HG03039 (cell line): ENCODE measurements at regions not wholly inside any gene's neighbourhood (a gene's known extent, or its start where the extent isn't known, plus 50 kb on each side); places are given as distances from the start of the nearest gene placed in this dataset.
A peak's percentile ranks its signal among the peaks of the same experiment; 100 is the strongest.
"Not testable (repeated sequence)": the region's sequence is repeated elsewhere in the genome, so short reads cannot be mapped to it uniquely, and the experiment has no call there.

Source experiments
- ATAC-seq: cut with Tn5 transposase; IDR thresholded peaks from one replicate; pipeline ENCODE4 v1.9.1; 2021; ENCODE audit warnings: mild to moderate bottlenecking, moderate library complexity; ENCODE audit not compliant: unreplicated experiment

GRCh38 chr2:183522489-183523266 lies 398.4 kb downstream of the NUP35 start:
- no peak for ATAC-seq

GRCh38 chr2:183530333-183530901 lies 406.2 kb downstream of the NUP35 start:
- peak; percentile 76 for ATAC-seq

GRCh38 chr2:183532514-183532913 lies 408.3 kb downstream of the NUP35 start:
- no peak for ATAC-seq

- no peak for ATAC-seq
Measured at GRCh38 chr2:183533021-183533420, 408.8 kb downstream of the NUP35 start.

DNA sequence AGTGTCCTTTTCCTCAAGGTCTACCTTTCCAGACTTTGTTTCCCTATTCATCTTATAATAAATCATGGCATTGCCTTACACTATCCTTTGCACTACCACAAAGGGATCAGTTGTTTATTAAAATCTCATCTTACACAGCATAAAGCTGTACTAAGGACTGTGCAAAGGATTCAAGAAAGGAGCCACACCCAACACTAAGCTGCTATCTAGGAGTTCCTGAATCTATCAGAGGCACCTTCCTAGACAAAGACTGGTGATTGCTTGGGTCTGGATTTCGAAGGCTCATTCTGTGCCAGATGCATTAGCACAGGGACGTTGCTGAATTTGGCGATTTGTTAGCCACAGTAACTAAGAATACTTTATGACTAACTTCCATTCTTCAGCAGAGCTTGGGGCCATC lies 412.0 kb downstream of the NUP35 start:
- ATAC-seq: no peak

- ATAC-seq: no peak
Measured at GRCh38 chr2:183536714-183537113, 412.5 kb downstream of the NUP35 start.

- ATAC-seq: no peak
Measured at GRCh38 chr2:183541766-183542165, 417.5 kb downstream of the NUP35 start.

- ATAC-seq: no peak
Measured at GRCh38 chr2:183542606-183543005, 418.4 kb downstream of the NUP35 start.

DNA sequence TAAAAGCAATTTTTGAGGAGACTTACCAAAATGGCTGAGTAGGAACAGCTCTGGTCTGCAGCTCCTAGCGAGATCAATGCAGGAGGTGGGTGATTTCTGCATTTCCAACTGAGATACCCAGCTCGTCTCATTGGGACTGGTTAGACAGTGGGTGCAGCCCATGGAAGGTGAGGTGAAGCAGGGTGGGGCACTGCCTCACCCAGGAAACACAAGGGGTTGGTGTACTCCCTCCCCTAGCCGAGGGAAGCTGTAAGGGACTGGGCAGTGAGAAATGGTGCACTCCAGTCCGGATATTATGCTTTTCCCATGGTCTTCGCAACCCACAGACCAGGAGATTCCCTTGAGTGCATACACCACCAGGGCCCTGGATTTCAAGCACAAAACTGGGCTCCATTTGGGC lies 419.0 kb downstream of the NUP35 start:
- no peak for ATAC-seq

GRCh38 chr2:183543731-183544130 lies 419.5 kb downstream of the NUP35 start:
- ATAC-seq: peak; percentile 97

DNA sequence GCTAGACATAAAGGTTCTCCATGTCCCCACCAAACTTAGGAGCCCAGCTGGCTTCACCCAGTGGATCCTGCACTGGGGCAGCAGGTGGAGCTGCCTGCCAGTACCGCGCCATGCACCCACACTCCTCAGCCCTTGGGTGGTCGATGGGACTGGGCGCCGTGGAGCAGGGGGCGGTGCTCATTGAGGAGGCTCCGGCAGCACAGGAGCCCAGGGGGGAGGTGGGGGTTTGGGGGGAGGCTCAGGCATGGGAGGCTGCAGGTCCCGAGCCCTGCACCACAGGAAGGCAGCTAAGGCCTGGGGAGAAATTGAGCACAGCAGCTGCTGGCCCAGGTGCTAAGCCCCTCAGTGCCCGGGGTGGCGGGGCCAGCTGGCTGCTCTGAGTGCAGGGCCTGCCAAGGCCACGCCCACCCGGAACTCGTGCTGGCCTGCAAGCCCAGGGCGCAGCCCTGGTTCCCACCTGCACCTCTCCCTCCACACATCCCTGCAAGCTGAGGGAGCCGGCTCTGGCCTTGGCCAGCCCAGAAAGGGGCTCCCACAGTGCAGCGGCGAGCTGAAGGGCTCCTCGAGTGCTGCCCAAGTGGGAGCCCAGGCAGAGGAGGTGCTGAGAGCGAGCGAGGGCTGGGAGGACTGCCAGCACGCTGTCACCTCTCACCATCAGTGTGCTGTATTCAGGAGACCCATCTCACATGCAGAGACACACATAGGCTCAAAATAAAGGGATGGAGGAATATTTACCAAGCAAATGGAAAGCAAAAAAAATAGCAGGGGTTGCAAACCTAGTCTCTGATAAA lies 422.5 kb downstream of the NUP35 start:
- not testable (repeated sequence) for ATAC-seq

DNA sequence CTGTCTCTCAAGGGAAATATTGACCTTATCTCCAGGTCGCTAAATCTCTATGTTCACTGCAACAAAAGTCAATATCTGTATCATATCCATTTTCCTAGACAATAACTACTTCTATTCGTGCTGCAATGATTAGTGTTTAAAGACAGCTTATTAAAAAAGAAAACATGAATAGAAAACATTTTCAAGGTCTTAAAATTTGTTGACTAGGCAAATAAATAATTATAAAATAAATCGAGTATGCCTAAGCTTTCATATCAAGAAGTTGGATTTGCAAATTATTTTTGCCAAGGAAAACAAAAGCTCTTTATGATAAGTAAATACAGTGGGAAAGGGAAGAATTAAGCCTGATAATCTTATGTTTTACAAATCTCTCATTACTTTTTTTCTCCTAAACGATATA lies 428.5 kb downstream of the NUP35 start:
- no peak for ATAC-seq

- ATAC-seq: no peak
Measured at GRCh38 chr2:183564726-183565125, 440.5 kb downstream of the NUP35 start.

GRCh38 chr2:183575481-183575880 lies 451.2 kb downstream of the NUP35 start:
- ATAC-seq: no peak

DNA sequence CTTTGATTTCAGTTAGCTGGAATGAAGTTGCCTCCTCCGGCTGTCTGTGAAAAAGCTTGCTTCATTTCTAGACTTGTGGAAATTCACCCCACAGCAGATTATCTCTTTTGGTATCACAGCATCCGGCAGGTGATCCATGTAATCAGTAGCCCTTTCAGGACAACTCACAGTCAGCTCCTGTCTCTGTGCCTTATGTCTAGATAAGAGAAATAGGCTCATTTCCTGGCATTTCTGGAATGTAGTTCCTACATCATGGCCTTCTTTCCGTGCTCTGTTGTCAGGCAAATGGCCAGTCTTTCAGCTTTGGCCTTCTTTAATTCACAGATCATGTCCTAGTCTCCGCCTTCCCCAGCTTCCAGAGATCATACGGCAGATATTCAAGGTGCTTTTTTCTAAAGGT lies 455.4 kb downstream of the NUP35 start:
- ATAC-seq: no peak

DNA sequence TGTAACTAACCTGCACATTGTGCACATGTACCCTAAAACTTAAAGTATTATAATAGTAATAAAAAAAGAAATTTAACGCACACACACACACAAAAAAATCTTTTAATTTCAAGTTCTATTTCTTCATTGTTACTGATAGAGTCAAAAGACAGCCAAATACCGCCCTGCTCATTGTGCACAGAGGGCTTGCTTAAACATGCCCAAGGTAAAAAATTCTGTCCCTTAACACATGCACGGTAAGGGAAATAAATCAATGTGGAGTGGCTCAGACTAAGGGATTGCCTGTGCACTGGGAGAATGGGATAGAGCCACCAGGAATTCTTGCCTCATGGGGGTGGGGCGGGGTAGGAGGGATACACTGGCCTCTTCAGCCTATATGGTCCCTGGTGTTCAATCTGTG lies 468.0 kb downstream of the NUP35 start:
- ATAC-seq: no peak

DNA sequence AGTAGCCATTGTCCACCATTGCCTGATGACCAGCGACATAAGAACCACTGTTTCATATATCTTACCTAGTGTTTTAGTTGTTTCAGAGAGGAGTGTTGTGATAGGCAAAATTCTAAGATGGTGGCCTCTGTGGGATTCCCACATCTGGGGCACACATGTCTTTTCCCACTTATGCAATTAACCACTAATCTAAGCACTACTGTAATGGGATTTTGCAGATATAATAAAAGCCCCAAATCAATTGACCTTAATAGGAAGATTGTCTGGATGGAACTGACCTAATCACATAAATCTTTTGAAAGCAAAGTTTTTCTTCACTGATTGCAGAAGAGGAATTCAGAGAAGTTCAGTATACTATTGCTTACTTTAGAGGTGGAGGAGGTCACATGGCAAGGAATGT lies 469.9 kb downstream of the NUP35 start:
- no peak for ATAC-seq

DNA sequence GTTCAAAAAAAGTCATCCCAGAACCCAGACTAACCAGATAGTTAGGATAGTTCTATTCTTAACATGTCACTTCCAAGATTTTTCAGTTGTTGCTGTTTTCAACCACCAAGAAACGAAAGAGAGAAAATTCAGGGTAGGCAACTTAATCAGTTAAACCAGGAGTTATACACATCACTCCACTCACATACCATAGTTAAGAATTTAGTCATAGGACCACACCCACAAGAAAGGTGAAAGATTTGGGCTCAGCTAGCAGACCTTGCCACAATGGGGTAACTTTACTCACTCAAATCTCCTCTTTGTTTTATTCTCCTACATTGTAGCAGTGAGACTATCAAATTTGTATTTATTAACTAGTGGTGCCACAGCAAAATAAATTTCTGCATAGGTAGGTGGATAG lies 473.6 kb downstream of the NUP35 start:
- ATAC-seq: no peak

DNA sequence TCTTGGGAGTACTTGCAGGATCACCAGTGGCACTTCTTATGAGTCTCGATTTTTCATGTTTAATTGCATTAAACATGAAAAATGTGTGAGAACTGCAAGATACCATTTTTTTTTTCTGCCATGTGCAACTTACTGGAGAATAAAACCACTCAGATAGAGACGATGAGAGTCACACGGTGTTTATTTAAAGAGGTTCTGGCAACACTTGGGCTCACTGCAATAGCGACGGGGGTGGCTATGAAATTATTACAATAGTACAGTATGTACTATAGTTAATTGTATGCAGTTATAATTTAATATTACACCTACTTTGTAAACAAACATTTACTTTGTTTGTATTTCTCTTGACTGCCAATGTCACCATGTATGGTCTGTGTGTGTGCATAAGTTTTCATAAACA lies 479.8 kb downstream of the NUP35 start:
- no peak for ATAC-seq

- no peak for ATAC-seq
Measured at GRCh38 chr2:183605440-183605839, 481.2 kb downstream of the NUP35 start.

DNA sequence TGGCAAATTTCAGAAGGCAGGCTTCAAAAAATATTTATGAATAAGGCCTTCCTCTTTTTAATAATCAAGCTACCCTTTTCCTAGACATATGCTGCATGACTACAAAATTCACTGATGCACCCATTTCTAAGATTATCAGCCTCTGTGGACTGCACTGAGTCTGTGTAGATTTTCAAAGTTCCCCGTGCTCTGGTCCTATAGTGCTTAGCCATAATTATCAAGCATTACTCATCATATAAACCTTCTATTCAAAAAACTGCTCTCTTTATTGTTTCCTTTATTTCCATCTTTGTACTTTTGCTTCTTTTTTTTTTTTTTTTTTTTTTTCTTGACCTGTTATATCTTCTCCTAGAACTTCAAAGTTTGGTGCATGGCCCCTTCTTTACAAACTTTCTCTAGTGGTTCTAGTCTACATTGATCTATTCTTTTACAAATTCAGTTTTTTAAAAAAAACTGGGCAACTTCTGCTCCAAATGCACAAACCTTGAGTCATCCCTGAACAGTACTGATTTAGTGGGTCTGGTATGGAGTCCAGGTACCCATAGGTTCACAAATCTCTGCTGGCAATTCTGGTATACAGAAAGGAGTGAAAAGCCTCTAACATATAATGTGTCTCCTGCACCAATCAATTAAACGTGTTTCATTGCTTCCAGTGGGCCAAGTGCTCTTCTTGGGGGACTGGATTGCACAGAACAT lies 481.9 kb downstream of the NUP35 start:
- no peak for ATAC-seq
